ENCODE measurements at regions not wholly inside any gene's neighbourhood (a gene's known extent, or its start where the extent isn't known, plus 50 kb on each side); places are given as distances from the start of the nearest gene placed in this dataset.

DNA sequence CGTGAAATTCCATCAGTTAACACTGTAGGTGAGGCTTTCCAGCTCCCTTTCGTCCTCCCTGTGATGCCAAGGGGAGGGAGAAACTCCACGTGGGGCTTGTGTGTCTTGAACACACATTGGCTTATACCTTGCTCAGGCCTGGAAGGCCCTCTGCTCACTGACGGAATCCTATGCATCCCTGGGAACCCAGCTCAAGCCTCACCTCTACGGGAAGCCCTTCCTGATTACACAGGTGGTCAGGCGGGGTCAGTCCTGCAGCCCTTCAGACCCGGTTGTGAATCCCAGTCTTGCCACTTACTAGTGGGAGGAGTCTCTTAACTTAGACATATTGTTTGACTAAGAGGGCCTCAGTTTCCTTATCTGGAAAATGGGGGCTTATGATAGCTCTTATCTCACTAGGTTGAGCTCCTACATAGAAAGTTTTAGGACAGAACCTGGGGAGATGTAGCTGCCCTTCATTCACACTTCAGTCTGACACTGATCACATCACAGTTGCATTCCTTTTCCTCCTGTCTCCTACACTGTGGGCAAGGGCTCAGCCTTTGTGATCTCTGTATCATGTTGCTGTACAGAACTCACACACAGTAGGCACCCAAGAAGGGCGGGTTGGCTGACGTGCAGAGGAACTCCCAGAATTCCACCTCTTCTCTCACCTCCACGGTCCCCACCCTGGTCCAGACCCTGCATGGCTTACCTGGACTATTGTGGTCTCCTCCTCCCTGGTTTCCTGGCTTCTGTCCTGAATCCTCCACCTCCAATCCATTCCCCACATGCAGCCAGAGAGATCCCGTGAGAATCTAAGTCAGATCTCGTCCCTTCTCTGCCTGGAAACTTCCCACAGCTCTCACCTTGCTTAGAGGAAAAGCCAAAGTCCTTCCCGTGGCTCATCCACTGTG, 129.6 kb downstream of the CEBPB start:
- 75 to 82% methylated on average over 7 to 13 of the region's 13 CpGs for WGBS, 2 donors (ENCODE audit: low coverage in 1 of 2)
- Histone ChIP-seq H3K9me3 (no peaks in the 10 kb centered on the region), H3K27me3 (no peaks in the 10 kb centered on the region), H3K4me3 (peak overlapping the region in 2 of 4 donors; percentile 20 to 32), H3K27ac (peak overlapping the region; percentile 69 to 82 (median 76)), H3K4me1 (peaks cover 4 to 21% (median 11%) of the 10 kb centered on the region in 4 donors), H3K36me3 (no peaks in the 10 kb centered on the region)
- in situ Hi-C loops (cut with MboI; ENCODE audit: low pct_ligation_motif_present in 1 of 4, low pct_unique_long_range_greater_than_20kb in 1 of 4, low sequenced_read_pairs in 3 of 4) (no loop called here), intact Hi-C loops (cut with DNase I; ENCODE audit: low total_unique reads) (no loop called here)
- DNase-seq = peak; percentile 4
- TF ChIP-seq, protein P1, sequence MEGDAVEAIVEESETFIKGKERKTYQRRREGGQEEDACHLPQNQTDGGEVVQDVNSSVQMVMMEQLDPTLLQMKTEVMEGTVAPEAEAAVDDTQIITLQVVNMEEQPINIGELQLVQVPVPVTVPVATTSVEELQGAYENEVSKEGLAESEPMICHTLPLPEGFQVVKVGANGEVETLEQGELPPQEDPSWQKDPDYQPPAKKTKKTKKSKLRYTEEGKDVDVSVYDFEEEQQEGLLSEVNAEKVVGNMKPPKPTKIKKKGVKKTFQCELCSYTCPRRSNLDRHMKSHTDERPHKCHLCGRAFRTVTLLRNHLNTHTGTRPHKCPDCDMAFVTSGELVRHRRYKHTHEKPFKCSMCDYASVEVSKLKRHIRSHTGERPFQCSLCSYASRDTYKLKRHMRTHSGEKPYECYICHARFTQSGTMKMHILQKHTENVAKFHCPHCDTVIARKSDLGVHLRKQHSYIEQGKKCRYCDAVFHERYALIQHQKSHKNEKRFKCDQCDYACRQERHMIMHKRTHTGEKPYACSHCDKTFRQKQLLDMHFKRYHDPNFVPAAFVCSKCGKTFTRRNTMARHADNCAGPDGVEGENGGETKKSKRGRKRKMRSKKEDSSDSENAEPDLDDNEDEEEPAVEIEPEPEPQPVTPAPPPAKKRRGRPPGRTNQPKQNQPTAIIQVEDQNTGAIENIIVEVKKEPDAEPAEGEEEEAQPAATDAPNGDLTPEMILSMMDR (IDR thresholded peaks at IDR 0.05) = no peak
- TF ChIP-seq POLR2A (IDR thresholded peaks at IDR 0.05) = no peak

DNA sequence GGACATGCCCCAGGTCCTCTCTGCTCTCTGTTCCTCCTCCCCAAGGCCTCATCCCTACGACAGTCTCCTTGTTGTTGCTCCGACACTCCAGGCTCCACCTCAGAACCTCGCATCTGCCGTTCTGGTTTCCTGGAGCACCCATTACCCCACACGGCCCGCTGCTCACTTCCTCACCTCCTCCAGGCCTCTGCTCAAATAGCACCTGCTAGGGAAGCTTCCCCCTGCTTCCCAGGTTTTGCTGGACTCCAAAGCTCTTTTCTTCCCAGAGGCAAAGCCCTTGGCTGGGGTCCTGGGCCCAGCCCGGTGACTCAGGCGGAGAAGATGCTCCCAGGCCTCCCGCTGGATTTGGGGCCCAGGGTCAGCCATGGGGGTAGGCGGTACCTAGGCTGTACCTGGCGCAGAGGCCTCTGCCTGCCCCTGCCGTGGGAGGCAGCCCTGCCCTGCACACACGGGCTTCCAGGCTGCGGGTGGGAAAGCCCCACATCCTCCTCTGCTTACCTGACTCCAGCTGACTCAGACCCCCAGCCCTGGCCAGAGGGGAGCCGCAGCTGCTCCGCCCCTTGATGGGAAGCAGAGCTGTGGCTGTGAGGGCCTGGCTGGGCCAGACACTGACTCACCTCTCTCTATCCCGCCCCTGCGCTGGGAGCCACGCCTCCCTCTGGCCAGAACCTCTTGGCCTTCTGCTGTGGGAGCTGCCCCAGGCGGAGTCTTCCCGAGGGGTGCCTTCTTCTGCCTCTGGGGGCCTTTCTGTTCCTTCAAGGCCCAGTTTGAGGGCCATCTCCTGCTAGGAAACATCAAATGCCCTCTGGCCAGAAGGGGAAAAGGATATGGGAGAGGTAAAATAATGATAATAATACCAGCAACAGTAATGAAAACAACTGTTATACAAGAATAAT, 130.5 kb downstream of the CEBPB start:
- 50 to 67% methylated on average over 2 to 21 of the region's 21 CpGs for WGBS, 2 donors (ENCODE audit: low coverage in 1 of 2)
- H3K36me3 ChIP-seq = no peaks in the 10 kb centered on the region
- in situ Hi-C loops (cut with MboI; ENCODE audit: low pct_ligation_motif_present in 1 of 4, low pct_unique_long_range_greater_than_20kb in 1 of 4, low sequenced_read_pairs in 3 of 4) (no loop called here), intact Hi-C loops (cut with DNase I; ENCODE audit: low total_unique reads) (no loop called here)
- H3K27ac ChIP-seq = peak overlapping the region; percentile 69 to 82 (median 76)
- TF ChIP-seq EP300 (IDR thresholded peaks at IDR 0.05; ENCODE audit: low read depth) (no peak), POLR2AphosphoS5 (IDR thresholded peaks at IDR 0.05) (peak; percentile 65 to 74 (median 72)), POLR2A (IDR thresholded peaks at IDR 0.05) (peak; percentile 37)
- TF ChIP-seq, protein P1 (IDR thresholded peaks at IDR 0.05) = no peak
- H3K9me3 ChIP-seq = no peaks in the 10 kb centered on the region
- peak overlapping the region in 2 of 4 donors; percentile 20 to 32 for H3K4me3 ChIP-seq
- no peaks in the 10 kb centered on the region for H3K27me3 ChIP-seq
- H3K4me1 ChIP-seq = peaks cover 4 to 21% (median 11%) of the 10 kb centered on the region in 4 donors
- DNase-seq = peak; percentile 86

DNA sequence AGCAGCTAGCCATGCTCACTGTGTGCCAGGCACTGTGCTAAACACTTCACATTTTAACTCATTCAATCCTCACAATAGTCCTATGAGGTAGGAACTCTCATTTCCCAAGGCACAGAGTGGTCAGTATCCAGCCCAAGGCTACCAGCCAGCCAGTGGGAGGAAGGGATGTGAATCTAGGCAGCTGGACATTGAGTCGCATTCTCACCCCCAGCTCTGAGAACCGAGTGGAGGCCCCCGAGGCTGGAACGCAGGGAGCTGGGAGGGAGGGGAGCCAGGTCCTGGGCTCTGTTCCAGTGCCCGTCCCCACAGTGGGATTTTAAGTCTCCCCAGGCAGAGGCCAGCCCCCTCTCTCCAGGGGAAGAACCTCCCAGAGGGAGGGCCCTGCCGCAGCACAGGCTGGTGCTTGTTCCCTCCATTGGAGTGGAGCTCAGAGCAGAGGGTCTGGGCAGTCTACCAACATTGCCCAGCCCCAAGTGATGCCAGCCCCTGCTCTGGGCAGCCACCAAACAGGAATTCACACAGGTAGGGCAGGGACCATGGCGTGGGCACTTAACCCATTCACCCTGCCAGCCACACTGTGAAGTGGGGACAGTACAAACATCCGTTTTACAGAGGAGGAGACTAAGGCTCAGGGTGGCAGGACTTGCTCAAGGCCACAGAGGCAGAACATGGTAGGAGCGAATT, 131.3 kb downstream of the CEBPB start:
- Histone ChIP-seq H3K27ac (peak overlapping the region; percentile 69 to 82 (median 76)), H3K4me3 (no peak overlapping the region), H3K27me3 (no peaks in the 10 kb centered on the region), H3K9me3 (no peaks in the 10 kb centered on the region), H3K4me1 (peaks cover 4 to 21% (median 11%) of the 10 kb centered on the region in 4 donors), H3K36me3 (no peaks in the 10 kb centered on the region)
- in situ Hi-C loops (cut with MboI; ENCODE audit: low pct_ligation_motif_present in 1 of 4, low pct_unique_long_range_greater_than_20kb in 1 of 4, low sequenced_read_pairs in 3 of 4) = no loop called here
- DNase-seq = peak; percentile 11
- intact Hi-C loops (cut with DNase I; ENCODE audit: low total_unique reads) = no loop called here
- TF ChIP-seq EP300 (IDR thresholded peaks at IDR 0.05; ENCODE audit: low read depth) = no peak
- TF ChIP-seq, protein P1 (IDR thresholded peaks at IDR 0.05) = no peak
- no peak for TF ChIP-seq POLR2AphosphoS5 (IDR thresholded peaks at IDR 0.05)
- TF ChIP-seq POLR2A (IDR thresholded peaks at IDR 0.05) = no peak
- WGBS, 2 donors (ENCODE audit: low coverage in 1 of 2) = 70 to 100% methylated on average over 1 to 9 of the region's 9 CpGs
